ENCODE measurements at regions not wholly inside any gene's neighbourhood (a gene's known extent, or its start where the extent isn't known, plus 50 kb on each side); places are given as distances from the start of the nearest gene placed in this dataset.

GRCh38 chr6:1087154-1087843 lies 224.6 kb upstream of the FOXQ1 start:
- CTCF ChIA-PET: no interaction called here
- TF ChIP-seq EZH2 (IDR thresholded peaks at IDR 0.05) (no peak), FOSL1 (IDR thresholded peaks at IDR 0.05; ENCODE audit: low read depth) (no peak), MAX (IDR thresholded peaks at IDR 0.05) (no peak), ZBTB33 (IDR thresholded peaks at IDR 0.05; ENCODE audit: extremely low read depth, insufficient replicate concordance, low read length) (no peak), ELF1 (IDR thresholded peaks at IDR 0.05; ENCODE audit: borderline replicate concordance, low read depth) (no peak), ZFX (IDR thresholded peaks at IDR 0.05) (no peak)

More at GRCh38 chr6:1087154-1087843, 224.6 kb upstream of the FOXQ1 start:
- H3K9me2 ChIP-seq (ENCODE audit: insufficient read depth): no peaks in the 10 kb centered on the region
- intact Hi-C loops (cut with micrococcal nuclease): no loop called here
- RAD21 ChIA-PET (ENCODE audit: low non-redundant PET in 1 of 2, low total read pairs in 2 of 2, uncharacterized antibody in 2 of 2, unreplicated experiment in 2 of 2): no interaction called here
- no peaks in the 10 kb centered on the region for H3K36me3 ChIP-seq (ENCODE audit: control insufficient read depth in 1 of 2, insufficient read depth in 2 of 2, low read length in 2 of 2)
- no peak overlapping the region for H3K4me2 ChIP-seq (ENCODE audit: low read length)
- no peak overlapping the region for H3K9ac ChIP-seq (ENCODE audit: low read length)
- ATAC-seq: no peak
- POLR2A ChIA-PET: no interaction called here
- BruUV-seq (replicated peaks): no TSS peak
- H3K9me3 ChIP-seq (ENCODE audit: control insufficient read depth in 1 of 2, insufficient read depth in 1 of 2, low read depth in 1 of 2, low read length in 2 of 2): no peaks in the 10 kb centered on the region
- no peak overlapping the region for H3K4me3 ChIP-seq (replicated peaks in 1 of 2; ENCODE audit: low read depth in 1 of 2, low read length in 2 of 2)
- H3K79me2 ChIP-seq (ENCODE audit: insufficient read depth, low read length): no peaks in the 10 kb centered on the region
- H2AFZ ChIP-seq (ENCODE audit: low read depth, low read length, poor library complexity, severe bottlenecking): no peak overlapping the region
- H3K4me1 ChIP-seq (ENCODE audit: control insufficient read depth in 1 of 2, insufficient read depth in 2 of 2, low read length in 2 of 2): no peaks in the 10 kb centered on the region
- H3K27ac ChIP-seq (ENCODE audit: low read depth, low read length): no peak overlapping the region
- no peaks in the 10 kb centered on the region for H3K27me3 ChIP-seq (ENCODE audit: insufficient read depth, low read length)
- no peaks in the 10 kb centered on the region for H4K20me1 ChIP-seq (ENCODE audit: insufficient read depth)
- no peak for DNase-seq (ENCODE audit: low read depth, low spot score)
